NCI-H2081 treated with DMSO at 0.1 percent for 48 hours (cell line): ENCODE measurements at regions not wholly inside any gene's neighbourhood (a gene's known extent, or its start where the extent isn't known, plus 50 kb on each side); places are given as distances from the start of the nearest gene placed in this dataset.

Experiments used
- DNase-seq: peaks from one replicate; lab custom pipeline; 2025; lab: John Stamatoyannopoulos, UW

DNA sequence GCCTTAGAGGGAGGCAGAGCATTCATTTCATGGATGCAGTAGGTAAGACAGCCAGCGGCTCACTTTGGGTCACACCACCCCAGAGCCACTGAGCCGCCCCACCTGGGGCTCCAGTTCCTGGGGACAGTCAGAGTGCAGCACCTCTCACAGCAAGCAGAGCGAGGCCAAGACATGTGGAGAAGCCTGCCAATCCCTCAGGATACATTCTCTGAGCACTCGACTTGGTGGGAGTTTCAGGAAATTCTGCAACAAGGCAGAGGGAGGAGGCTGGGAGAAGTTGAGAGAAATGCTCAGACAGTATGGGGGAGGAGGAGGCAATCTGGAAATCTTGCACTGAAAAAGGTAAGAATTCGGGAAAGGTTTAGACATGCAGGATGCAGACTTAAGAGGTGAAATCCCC lies 60.8 kb upstream of the WLS start:
- no peak for DNase-seq

DNA sequence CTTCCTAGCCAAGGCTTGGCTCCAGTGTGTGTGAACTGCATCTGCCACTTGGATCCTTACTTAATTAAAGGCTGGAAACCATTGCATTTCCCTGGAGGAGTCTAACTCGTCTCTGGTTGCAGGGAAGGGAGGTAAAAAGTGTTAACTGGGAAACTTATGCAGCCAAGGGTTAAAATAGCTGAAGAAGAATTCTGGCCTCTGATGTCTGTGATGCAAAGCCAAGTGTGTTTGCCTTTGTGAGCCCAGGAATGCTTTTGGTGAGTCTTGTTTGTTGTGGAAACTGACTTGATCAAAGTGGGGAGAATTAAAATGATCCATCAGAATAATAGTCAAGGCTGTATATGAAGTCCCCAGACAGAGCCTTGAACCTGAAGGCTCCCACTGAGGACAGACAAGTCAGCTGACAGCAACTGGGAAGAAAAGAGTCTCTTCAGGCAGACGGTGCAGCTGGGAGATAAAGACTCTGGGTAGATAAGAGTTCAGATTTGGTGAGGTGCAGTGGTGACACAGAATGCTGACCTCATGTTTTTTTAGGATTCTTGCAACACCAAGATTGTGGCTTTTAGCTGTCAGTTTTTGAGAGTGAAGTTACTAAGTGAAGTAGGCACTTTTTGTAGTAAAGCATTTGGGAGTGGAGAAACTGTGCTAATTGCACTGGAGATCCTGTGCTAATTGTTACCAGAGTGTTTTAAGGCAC lies 59.5 kb upstream of the WLS start:
- no peak for DNase-seq

DNA sequence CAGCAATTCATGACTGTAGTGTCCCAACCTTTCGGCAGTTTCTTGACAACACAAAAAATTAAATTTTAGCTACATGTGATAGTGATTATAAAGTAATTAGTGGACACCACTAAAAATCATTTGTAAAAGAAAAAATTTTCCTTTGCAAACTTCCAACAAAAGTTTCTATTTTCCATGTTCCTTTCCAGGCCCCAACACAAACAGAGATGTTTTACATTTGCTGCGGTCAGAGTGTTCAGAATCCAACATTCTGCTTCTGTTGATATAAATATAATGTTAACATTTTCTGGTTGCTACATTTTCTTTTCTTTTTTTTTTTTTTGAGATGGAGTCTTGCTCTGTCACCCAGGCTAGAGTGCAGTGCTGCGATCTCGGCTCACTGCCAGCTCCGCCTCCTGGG lies 54.9 kb upstream of the WLS start:
- DNase-seq = no peak

DNA sequence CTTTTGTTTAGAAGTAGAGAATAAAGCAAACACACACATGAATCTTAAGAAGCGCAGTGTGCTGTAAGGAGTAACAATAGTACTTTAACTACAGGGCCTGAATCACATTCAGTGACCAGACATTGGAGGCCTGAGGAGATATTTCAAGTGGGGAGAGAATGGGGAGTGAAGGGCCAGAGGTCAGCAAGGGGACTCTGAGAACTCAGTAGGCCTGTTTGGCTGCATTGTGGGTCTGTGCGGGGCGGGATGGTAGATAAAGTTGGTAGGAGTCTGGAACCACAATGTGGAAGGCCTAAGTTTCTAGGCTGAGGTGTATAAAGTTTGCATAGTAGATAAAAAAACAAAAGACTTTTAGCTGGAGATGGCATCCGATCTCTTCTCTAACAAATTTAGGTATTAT lies 52.7 kb upstream of the WLS start:
- DNase-seq = no peak

DNA sequence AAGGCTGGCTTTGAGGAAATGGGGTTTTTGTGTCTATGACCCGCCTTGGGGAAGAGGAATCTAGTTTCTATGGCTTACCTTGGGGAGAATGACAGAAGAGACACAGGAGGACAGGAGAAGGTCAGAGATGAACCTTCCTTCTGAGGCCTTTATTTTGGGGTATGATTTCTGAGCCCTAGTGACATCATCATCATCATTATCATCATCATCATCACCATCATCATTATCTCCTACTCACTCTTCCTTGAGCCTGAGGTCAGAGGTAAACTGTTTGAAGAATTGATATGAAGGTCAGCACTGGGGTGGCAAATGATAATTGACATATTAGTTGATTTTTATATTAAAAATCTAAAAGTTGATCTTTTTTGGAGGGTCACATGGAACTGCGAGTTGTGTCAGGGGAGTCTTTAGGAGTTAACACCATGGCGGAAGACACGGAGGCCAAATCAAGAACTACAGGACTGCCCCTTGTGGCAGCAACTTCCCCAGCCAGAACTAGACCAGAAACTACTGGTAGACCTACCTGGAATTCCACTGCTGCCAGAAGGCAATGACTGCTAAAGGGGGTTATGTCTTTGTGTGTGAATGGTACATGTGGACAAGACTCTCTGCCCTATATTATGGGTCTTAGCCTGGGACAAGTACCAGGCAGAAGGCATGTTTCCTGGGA lies 49.8 kb upstream of the WLS start:
- DNase-seq = no peak
